Posterior vena cava (tissue), 2 donors: ENCODE measurements at regions not wholly inside any gene's neighbourhood (a gene's known extent, or its start where the extent isn't known, plus 50 kb on each side); places are given as distances from the start of the nearest gene placed in this dataset.
"Not testable (repeated sequence)": the region's sequence is repeated elsewhere in the genome, so short reads cannot be mapped to it uniquely, and the experiment has no call there.

Source experiments
- DNase-seq: peaks from one replicate; pipeline ENCODE4 v3.0.0-alpha.2; 2020; ENCODE audit warnings: low spot score
- intact Hi-C, 2 donors: fragments of 100-400 bp; cut with DNase I; formaldehyde crosslinking; loops; one replicate each; pipeline versions ENCODE4 v1.14.1 to v1.14.2; 2022 to 2023
- donor health status: DM: yes; HTN: yes; CAD: no.
- donor health status: DM: yes; HTN: yes; CAD: no.

GRCh38 chr2:64918220-64918886, 70.8 kb upstream of the SLC1A4 start:
- no peak for DNase-seq
- intact Hi-C loops, result loop anchor here in 1 of 2 donors (2.0 to 10.0 kb wide), 3 partner anchors 66 to 266 kb away; no protein-coding TSS in a partner anchor

DNA sequence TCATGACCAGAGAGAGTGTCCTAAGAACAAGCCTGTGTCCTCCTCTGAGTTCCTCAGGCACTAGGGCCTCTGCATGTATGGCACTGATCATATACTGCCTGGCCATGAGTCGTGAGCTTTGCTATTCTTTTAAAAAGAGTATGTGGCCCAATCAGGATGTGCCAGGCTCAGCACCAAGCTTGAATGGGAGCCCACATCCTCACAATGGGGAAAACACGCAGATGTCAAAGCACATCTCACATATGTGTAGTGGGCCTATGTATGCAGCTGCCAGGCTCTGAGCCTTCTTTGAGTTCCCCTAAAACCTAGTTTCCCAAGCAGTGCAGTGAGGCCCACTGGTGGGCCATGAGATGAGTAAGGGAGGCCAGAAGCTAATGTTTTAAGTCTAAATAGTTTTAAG, 69.9 kb upstream of the SLC1A4 start:
- DNase-seq, result no peak
- intact Hi-C loops, result loop anchor here in 1 of 2 donors (2.0 to 10.0 kb wide), 3 partner anchors 66 to 266 kb away; no protein-coding TSS in a partner anchor

DNA sequence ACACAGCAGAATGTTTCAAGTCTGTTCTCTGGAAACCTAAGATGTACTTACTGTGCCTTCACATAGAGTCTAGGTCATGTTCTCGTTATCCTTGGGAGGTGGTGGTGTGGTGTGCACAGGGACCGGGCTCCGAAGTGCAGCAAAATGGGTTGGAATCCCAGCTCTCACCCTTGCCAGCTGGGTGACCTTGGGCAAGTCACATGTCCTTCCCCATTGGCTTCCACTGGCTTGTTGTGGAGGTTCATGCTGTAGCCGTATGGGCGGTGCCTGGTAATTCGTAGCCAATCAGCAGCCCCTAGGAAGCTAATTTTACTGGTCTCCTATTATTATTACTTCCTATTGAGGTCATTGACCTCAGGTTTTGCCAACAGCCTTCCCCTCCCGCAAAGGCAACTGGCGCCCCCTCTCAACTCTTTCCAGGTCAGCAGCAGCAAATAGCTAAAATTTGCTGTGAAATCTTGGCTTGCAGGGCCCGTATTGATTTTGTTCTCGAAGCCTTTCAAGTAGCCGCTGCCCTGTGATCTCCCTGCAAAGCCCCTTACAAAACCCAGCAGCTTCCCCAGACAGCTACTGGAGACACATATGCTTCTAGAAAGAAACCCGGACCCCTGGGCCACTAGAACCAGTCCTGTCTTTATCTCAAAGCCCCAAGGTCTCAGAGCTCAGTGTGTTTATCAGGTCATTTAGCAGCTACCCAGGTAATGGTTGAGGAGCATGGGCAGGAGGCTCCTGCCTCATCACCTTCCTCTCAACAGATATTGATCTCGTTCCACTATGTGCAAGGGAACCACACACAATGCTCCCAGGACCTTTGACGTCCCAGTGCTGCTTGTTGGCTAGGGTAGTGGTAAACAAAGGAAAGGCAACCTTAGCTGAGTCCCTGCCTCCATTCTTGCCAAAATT, 66.5 kb upstream of the SLC1A4 start:
- intact Hi-C loops, result no loop called here
- DNase-seq, result peak; percentile 62

GRCh38 chr2:64923385-64923710, 65.9 kb upstream of the SLC1A4 start:
- DNase-seq, result peak; percentile 1
- intact Hi-C loops, result no loop called here

DNA sequence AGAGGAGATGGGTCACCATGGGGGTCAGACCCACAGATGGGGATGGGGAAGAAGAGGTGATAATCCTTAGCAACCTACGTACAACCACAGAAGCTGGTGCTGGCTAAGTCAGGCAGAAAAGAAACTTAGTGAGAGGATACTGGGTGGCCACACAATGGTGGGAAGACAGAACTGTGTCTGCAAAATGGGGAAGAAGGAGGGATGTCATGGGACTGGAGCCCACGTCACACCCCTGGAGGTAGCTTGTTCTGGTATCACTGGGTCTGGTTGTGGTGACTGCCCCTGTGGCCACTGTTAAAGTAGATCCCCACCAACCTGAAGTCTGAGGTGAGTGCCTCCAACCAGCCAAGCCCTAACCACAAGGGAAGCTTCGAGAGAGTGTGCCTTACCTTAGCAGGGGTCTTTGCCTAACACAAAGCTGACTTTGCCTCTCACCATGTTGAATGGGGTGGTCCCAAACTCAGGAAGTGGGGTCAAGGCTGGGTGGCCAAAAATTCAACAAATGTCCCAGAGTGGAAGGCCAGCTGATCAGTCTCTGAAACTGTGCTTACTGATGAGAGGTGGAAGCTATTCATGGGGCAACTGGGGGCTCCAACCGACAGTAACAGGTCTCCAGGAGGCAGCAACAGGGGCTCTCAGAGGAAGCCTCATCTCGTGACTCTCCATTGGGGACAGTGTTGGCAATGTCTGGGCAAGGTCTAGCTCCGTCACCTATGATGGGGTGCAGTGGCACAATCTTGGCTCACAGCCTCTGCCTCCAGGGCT, 64.8 kb upstream of the SLC1A4 start:
- peak; percentile 48 for DNase-seq
- intact Hi-C loops, result no loop called here

DNA sequence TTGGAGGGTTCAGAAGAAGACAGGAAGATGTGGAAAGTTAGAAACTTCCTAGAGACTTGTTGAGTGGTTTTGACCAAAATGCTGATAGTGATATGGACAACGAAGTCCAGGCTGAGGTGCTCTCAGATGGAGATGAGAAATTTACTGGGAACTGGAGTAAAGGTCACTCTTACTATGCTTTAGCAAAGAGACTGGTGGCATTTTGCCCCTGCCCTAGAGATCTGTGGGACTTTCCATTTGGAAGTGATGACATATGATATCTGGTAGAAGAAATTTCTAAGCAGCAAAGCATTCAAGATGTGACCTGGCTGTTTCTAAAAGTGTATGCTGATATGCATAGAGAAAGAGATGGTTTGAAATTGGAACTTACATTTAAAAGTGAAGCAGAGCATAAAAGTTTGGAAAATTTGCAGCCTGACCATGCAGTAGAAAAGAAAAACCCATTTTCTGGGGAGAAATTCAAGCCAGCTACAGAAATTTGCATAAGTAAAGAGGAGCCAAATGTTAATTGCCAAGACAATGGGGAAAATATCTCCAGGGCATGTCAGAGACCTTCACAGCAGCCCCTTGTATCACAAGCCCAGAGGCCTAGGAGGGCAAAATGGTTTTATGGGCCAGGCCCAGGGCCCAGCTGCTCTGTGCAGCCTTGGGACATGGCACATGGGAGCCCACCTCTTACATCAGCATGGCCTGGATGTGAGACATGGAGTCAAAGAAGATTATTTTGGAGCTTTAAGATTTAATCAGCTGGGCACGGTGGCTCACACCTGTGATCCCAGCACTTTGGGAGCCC, 63.1 kb upstream of the SLC1A4 start:
- intact Hi-C loops, result not testable (repeated sequence)

GRCh38 chr2:64928813-64929212, 60.4 kb upstream of the SLC1A4 start:
- peak; percentile 7 for DNase-seq
- intact Hi-C loops, result no loop called here

More for the DNA sequence above, 63.1 kb upstream of the SLC1A4 start:
- peak; percentile 5 for DNase-seq

GRCh38 chr2:64929333-64929732, 59.9 kb upstream of the SLC1A4 start:
- DNase-seq, result no peak
- intact Hi-C loops, result no loop called here

DNA sequence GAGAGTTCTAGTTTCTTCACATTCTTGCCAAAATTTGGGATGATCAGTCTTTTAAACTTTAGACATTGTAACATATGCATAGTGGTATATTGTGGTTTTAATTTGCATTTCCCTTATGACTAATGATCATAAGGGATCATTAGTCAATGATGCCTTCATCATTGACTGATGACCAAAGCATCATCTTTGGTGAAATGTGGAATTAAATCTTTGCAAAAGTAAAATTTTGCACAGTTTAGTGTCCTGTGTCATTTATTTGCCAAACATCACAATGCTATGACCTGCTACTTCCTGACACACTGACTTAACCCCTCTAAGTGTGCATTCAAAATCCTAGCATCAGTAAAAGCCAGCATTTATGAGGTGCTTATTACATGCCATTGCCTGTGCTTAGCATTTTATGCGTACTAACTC, 58.9 kb upstream of the SLC1A4 start:
- intact Hi-C loops, result no loop called here
- no peak for DNase-seq

DNA sequence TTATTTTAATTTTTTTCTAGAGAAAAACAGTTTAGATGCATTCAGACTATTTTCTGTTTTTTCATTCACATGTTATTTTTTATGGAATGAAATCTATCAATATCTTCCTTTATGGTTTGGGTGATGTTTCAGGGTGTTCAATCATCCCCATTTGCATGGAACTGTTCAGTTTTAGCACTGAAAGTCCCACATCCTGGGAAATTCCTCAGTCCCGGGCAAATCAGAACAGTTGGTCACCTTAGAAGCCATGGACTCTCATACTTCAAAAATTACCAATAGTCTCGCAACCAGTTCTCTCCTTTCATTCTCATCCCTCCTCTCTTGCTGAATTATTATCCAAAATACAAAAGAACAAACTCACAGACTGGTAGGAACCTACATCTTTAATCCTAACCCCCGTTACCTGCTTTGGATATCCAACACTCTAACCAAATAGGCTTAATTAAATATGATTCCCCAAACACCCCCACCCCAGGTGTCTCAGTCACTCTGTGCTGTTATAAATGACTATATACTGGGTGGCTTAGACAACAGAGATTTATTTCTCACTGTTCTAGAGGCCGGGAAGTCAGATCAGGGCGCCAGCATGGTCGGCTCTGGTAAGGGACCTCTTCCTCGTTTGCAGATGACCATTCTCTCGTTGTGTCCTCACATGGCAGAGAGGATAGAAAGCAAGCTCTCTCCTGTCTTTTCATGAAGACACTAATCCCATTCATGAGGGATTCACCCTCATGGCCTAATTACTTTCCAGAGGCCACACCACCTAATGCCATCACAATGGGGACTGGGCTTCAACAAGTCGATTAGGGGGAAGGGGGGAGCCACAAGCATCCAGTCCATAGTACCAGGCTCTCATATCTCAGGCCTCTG, 57.7 kb upstream of the SLC1A4 start:
- intact Hi-C loops, result no loop called here
- no peak for DNase-seq

- DNase-seq, result no peak
- intact Hi-C loops, result no loop called here
Measured at GRCh38 chr2:64932116-64932370, 57.2 kb upstream of the SLC1A4 start.

DNA sequence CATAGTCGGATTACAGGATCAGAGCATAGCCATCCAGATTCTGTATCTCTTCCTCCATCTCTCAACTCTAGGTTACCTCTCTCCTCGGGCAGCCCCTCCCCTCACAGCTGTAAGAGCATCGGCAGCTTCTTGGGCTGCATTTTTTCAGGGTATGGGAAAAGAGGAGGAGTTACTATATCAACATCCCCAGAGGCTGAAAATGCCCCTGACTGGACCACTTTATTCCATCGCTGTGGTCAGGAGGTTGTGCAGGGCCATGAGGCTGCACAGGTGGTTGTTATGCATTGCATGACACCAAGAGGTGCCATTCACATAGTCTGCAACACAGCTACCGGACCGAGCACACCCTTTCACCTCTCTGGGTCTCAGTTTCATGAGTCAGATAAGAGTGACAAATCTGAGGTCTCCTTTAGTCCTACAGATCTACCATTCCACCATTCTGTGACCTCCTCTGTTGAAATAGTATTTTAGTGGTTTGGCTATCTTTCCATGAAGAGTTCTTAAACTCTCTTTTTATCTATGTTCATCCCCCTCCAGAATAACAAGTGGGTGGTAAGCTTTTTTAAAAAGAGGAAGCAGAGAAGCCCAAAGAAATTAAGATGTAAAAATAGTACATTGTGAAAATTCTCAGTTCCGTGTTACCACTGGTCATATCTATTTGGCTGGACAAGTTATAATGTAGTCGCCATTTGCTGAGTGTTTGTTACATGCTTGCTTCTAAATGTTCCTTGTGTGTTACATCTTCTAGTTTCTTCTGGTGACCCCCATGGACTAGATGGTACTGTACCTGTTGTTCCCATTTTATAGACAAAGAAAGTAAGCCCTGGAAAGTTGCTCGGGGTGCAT, 56.6 kb upstream of the SLC1A4 start:
- intact Hi-C loops, result no loop called here

DNA sequence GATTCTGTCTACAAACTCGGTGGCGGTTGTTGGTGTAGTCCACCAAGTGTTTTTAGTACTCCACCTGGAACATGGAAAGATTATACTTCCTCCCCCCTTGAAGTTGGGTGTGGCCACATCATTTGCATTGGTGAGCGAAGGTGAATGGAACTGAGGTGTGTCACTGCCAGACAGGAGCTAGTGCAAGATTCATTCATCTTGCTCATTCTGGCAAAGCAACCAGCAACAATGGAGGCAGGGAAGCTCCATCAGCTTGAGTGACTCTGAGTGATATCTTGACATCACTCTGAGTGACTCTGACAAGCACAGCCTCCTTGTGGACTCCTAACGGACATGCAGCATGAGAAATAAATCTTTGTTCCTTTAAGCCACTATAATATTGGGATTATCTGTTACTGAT, 54.7 kb upstream of the SLC1A4 start:
- DNase-seq, result no peak
- intact Hi-C loops, result no loop called here

More for the DNA sequence above, 56.6 kb upstream of the SLC1A4 start:
- no peak for DNase-seq

GRCh38 chr2:64936809-64937208, 52.4 kb upstream of the SLC1A4 start:
- intact Hi-C loops, result no loop called here
- DNase-seq, result no peak

DNA sequence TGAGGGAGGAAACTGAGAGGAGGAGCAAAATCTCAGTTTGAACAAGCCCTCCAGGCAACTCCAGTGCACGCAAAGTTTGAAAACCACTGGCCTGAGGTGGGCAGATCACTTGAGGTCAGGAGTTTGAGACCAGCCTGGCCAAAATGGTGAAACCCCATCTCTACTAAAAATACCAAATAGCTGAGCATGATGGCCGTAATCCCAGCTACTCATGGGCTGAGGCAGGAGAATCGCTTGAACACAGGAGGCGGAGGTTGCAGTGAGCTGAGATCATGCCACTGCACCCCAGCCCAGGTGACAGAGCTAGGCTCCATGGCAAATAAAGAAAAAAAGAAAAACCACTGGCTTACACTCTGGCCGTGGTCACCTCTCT, 51.9 kb upstream of the SLC1A4 start:
- DNase-seq, intact Hi-C loops: not testable (repeated sequence)

GRCh38 chr2:64937687-64938491, 51.3 kb upstream of the SLC1A4 start:
- intact Hi-C loops, result no loop called here
- no peak for DNase-seq
